HG03457 (cell line): ENCODE measurements at regions not wholly inside any gene's neighbourhood (a gene's known extent, or its start where the extent isn't known, plus 50 kb on each side); places are given as distances from the start of the nearest gene placed in this dataset.

Experiments
- ATAC-seq: cut with Tn5 transposase; IDR thresholded peaks from one replicate; pipeline ENCODE4 v1.9.1; 2021; ENCODE audit warnings: moderate number of reproducible peaks; ENCODE audit not compliant: unreplicated experiment

DNA sequence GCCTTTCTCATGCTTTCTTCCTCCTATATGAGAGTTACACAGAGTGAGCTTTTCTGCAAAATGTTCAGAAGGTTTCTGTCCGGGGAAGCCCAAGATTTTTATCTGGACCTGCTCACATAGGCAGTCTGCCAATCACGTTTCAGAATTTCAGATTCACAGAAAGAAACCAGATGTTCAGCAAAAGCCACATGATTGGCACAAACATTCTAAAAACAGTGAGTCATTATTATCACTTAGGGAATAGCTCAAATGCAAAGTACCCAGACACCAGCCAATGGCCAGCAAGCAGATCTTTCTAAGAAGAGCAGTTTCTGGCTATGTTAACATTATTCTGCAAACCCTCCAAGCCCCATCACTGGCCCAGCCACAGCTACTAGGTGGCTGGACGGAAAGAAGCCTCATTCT is 1558.5 kb upstream of the TMEM132C start:
- no peak for ATAC-seq

DNA sequence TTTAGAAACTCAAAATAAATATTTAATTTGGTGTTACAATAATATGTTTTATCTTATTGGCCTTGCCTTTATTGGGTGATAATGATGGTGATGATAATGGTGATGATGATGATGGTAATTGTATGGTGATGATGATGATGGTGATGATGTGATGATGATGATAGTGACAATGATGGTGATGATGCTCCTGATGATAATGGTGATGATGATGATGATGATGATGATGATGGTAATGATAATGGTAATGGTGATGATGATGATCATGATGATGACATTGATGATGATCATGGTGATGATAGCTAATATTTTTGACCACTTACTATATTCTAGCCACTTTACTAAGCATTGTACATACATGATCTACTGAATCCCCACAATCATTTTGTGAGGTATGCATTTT is 1548.6 kb upstream of the TMEM132C start:
- ATAC-seq = no peak

DNA sequence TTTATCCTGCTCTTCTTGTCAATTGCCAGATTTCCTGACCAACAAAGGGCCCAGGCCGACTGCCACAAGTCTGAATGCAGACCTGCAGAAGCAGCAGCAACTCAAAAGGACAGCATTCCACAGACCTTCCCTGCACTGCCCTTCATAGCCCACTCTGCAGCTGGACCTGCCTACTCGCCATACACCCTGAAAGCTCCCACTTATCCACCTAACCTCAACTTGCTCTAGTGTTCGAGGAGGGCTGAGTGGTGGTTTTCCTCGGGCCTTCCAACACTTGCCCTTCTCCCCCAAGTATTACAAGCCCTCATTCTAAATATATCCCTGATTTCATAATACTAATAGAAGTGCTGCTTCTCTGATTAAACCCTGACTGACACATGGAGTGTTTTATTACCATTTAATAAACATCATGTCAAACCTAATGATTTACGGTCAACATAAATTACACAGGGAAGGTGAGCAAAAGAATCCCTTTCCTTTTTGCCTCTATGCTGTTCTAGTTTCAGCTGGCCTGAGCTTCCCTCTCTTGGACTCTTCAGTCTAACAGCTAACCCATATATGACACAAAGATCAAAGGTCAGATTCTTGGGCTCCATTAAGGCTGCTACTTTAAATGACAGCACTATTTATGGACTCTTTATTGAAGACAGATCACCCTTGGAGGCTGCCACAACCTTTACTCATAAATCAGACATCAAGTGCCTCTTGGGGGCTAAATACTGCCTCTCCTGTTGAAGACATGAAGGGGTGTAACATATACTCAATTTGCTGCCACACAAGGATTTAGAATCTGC is 1546.9 kb upstream of the TMEM132C start:
- no peak for ATAC-seq

DNA sequence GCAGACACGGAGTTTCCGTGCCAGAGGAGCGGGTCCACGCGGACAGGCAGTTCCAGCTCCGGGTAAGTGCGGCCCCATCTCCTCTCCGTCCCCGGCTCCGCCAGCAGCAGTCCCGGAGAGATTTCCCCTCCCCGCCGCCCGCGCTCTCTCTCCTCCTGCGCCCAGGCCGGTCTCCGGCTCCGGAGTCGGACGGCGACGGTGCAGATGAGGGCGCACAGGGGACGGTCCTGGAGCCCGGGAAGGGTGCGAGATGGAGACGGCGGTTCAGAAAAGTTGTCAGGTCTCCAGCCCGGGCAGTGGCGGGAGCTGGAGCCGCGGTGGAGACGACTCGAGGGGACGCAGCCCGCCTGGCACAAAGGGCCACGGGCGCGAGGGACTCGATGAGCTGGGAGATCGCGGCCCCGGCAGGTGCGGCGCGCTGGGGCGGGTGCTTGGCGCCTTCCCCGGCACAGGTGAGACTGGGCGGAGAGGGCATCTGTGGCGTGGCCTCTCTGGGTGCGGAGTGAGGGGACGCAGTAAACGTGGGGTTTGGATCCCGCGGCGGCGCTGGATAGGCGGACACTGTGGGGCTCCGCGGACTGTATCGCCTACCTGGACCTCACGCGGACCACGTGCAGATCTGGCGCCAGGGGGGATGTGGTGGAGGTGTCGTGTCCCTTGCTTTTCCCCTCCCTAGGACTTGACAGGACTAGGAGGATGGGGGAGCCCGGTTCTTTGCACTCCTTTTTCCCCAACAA is 1540.3 kb upstream of the TMEM132C start:
- no peak for ATAC-seq

DNA sequence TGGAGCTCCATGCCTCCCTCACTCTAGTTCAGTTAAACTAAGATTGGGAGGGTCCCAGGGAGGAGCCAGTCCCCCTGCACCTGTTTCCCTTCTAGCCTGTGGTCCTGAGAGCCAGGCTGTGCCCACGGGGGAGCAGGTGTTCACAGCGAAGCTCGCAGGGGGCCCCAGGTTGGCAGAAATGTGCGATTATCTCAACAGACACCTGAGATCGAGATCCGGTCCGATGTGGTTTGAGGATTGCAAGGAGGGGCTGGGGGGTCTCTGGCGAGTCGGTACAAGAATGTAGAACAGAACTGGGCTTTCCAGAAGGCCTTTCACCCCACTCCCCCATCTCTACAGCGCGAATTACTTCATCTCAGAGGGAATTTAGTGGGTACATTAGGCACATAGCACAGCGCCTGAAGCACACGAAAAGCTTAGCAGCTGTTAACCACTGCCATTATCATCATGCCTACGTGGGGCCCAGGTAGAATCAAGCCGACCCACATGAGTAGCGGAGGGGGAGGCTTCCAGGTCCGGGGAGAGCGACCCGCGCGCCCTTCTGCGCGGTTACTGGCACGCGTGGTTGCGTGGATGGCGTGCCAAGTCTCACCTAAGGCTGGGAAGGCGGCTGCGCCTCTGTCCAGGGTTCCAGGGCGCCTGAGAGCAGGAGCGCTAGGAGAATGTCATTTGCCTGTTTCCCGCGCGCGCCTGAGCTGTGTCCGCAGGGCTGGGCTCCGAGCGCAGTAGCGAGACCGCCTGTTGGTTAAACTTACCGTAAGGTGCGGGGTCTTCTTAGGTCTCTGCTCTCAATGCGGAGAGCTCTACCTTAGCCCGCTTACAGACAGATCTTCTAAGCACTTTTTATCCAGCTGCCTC is 1539.5 kb upstream of the TMEM132C start:
- no peak for ATAC-seq

DNA sequence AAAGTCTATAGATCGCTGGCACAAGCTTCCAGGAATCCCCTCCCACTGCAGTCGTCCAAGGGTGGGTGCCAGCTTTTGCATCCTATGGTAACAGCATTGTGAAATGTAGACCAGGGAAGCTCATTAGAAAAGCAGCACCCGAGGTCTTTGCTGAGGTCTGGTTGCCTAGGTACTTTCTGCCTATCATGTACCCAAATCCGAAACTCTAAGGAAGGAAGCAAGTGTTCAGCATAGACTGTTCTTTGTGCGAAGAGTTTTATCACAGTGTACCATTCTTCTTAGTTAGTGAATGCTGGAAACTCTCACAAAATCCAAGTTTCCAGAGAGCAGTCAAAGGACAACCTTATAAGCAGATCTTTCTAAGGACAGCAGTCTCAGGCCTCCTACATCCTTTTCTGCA is 1532.7 kb upstream of the TMEM132C start:
- no peak for ATAC-seq

DNA sequence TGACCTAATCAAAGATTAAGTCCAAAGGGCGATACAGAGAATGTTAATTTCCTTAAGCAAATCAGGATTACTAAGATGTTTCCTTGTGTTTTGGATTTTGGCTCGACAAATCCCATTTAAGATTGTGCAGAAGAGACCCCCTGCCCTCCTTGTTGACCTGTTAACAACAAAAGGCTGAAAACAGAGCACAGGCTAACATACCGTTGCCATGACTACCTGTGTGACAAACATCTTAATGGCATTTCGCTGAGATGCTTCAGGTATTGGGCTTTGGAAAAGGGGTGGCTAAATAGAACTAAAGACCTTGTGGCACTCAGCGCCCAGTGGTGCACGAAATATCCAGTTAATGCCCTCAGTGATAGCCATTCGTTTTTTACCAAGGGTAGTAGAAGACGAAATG is 1532.3 kb upstream of the TMEM132C start:
- ATAC-seq = no peak

DNA sequence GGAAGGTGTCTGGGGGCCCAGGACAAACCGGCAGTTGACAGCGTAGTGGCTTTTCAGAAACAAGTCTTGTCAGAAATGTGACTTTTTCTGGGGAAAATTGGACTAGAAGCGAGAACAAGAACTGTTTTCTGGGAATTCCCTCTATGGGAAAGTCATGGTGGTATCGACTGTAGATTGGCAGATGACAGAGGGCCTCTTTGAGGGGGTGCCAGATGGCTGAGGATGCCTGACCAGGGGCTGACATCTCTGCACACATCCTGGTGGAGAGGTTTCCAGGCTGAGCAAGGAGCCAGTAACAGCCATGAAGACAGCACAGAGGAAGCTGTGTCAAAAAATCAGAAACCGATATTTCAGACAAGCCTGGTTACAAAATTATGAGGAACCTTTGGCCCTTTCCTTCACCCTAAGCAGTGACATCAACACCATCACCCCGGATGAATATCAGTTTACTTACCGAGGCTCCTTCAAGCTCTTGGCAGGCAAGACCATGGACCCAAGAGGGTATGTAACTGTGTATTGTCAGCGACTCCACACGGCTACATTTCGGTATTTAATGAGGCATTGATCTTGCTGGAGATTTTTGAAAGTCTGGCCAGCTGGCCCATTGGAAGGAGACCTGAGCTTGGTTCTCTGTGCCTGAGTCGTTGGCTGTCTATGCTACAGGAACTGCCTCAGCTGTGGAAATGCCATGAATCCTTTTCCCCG is 1525.3 kb upstream of the TMEM132C start:
- no peak for ATAC-seq

DNA sequence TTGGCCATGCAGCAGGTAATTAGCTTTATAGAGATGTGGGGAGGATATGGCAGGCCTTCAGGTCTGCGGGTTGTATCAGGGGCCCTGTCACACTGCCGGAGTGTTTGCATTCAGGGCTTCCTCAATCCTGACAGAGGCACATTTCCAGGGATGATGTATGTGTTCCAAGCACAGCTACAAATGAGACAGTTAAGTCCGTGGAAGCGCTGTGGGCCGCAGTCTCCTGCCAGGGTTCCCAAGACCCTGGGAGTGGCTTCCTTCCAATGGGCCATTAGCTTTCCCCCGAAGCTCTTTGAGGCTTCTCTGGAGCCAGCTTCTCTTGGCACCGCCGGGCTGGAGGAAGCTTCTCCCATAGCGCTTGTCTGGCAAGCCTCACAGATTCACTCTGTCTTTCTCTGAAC is 1524.7 kb upstream of the TMEM132C start:
- no peak for ATAC-seq

DNA sequence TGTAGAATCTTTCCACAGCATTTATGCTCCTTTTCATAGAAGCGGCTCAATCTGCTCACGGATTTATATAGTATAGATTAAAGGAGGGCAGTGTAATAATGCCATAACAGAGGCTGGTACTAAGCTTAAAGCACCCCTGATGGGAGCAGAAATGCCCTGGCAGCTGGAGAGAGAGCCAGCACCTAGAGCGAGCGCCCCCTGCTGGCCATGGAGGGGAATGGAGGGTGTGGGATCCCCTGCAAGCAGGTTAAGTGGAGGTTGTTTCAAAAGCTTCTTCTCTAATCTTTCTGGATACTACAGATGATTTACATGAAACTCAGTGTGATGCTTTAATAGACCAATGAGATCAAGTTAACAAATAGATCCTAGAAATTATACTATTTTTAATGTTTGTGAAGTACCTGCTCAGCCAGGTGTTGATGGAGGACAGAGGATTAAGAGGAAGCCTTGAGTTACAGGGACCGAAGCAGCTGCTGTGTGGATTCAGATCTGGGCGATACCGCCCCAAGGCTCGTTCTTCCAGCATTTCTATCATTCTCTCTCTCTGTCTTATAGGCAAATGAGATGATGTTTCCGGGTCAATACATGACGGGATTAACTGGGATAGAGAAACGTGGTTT is 1519.3 kb upstream of the TMEM132C start:
- ATAC-seq = no peak

DNA sequence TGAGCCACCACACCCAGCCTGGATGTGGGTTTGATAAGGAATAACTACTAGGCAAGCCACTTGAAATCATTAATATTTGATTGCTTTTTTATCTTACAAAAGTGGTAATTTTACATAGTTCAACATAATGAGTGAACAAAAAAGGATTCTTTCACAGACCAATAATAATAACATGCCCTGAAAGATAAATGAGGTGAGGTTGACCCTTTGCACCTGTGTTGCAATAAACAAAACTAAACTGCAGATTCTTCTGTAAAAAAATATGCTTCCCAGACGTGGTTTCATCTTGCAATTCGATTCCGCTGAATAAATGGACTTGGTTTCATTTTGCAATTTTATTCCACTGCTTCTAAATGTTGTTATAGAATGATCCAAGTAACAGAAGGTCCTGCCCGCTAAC is 1514.9 kb upstream of the TMEM132C start:
- no peak for ATAC-seq

DNA sequence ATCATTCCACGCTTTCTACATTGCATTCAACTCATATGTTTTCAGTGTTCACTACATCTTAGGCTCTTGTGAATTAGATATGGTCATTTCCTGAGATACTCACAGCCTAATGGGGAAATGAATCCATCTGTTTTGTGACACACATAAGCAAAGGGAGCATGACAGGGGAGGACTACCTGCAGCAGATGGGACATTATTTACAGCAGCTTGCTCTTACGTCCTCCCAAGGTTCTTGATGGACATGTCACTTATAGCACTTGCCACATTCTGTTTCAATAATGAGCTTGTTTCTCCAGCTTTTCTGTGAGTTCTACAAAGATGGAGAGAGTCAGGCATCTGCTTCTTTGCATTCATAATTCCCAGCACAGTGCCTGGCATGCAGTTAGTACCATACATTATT is 1509.6 kb upstream of the TMEM132C start:
- ATAC-seq = no peak

DNA sequence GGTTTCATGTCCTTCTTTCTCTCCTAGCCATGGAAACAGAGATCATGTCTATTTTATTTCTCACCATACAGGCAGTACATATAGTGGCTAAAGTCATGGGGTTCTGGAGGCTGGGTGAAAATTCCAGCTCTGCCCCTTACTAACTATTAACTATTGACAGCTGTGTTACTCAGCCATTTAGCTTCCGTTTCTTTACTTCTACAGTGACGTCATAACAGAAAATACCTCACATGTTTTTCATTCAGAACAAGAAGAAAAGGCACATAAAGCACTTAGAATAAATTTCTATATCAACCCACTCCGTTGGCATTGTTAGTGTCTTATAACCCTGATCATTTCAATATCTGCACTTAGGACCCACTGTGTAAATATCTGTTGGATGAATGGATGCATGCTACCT is 1506.9 kb upstream of the TMEM132C start:
- no peak for ATAC-seq

DNA sequence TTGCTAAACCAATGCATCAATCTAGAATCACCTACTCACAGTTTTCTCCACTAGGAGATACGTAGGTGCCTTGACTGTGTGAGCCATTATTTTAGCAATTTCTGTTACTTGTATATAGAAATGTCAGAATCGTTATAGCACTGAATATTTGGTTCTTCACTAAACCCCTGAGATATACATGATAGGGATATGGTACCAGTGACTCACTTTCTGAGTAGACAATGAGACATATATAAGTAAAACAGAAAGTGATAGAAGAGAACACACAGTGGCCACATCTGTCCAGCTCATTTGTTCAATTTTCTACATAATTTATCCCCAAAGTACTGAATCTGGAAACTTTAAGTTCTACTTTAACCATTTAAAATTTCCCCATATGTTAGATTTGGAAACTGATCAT is 1505.5 kb upstream of the TMEM132C start:
- no peak for ATAC-seq

DNA sequence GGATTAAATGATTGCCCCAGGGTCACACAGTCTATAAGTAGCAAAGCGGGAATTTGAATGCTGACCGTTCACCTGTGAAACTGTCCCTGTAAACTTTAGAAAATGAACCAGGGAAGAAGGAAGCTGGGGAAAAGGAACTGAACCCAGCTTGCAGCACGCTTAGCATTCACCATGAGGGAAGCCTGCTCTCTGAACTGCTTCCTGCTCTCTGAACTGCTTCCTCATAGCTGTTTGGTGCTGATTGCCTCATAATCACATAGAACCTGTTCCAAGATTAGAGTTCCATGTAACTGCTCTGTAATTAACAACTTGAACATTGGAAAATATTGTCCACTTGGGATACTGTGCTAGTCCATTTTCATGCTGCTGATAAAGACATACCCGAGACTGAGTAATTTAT is 1504.8 kb upstream of the TMEM132C start:
- ATAC-seq = no peak

DNA sequence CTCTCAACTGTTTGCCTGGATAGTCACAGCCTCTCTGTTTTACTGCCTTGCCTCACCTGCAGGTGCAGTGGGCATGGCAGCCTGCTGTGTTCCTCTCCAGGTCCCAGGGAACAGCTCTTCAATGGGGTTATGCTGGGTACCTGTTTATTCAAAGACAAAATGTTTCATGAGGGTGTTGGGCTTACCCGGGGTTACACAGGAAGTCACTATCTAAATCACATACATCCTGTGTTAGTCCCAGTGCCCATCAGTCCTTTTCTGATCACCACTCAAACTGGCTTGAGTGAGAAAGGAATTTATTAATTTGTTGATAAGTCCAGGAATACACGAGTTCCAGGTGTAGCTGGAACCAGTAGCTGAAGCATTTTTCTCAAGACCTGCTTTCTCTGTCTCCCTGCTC is 1503.6 kb upstream of the TMEM132C start:
- ATAC-seq = no peak

DNA sequence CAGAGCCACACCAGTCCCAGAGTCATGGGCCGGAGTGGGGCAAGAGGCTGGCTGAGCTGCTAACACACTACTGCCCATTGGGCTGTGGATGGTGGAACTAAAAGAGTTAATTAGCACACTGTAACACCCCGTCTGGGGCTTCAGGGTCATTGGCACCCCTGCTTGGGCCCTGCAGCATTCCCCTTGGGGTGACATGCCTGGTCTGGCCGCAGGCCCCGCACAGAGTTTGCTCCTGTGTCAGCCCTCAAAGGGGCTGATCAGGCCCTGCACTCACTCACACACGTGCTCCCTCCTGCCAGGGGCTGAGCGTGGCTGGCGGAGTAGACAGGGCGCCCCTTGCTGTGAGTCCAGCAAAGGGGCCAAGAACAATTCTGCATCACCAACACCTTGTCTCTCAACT is 1499.6 kb upstream of the TMEM132C start:
- no peak for ATAC-seq

DNA sequence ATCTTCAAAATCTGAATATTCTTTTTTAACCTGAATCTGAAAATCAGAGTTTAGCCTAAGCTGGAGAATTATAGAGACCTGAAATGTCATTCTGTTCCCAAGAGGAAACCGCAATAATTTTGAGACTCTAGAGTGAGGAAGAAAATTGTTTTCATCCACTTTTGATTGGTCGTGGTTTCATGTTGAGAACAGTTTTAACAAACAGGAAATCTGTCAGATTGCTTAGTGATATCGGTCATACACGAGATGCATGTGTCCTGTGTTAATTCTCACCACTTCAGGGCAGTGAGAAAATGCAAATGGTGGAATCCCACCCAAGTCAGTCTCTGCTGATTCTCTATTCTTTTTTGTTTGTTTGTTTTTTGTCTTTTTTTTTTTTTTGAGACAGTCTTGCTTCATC is 1498.5 kb upstream of the TMEM132C start:
- peak; percentile 47 for ATAC-seq

DNA sequence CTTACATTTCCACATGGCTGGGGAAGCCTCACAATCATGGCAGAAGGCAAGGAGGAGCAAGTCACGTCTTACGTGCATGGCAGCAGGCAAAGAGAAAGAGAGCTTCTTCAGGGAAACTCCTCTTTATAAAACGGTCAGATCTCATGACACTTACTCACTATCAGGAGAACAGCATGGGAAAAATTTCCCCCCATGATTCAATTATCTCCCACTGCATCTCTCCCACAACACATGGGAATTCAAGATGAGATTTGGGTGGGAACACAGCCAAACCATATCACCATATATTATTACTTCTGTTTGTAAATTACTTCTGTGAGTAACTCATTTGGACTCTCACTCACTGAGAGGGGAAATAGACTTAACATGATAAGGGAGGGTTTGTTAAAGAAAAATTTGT is 1496.8 kb upstream of the TMEM132C start:
- no peak for ATAC-seq

DNA sequence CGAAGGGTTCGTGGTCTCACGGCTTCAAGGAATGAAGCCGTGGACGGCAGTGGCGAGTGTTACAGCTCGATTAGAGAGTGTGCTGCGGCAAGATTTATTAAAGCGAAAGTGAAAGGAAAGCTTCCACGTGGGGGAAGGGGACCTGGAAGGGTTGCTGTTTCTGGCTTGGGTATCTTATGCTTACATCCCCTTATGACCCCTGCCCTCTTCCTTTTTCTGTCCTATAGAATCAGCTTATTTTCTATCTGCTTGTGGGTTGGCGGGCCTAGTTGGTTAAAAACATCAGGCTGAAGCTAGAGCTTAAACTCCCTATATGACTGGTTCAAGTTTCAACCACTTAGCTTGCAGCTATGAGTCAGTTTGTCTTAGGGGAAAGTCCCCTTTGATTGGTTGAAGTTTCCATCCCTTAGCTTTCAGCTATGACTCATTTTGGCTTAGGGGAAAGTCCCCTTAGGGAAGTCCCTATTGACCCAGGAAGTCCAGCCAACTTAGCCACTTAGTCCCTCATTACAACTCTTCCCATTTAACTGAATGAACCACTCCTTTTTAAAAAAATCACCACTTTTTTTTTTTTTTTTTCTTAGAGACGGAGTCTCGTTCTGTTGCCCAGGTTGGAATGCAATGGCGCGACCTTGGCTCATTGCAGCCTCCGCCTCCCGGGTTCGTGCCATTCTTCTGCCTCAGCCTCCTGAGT is 1494.7 kb upstream of the TMEM132C start:
- peak; percentile 64 for ATAC-seq
